Gastroesophageal sphincter (tissue), 3 donors: ENCODE measurements at regions not wholly inside any gene's neighbourhood (a gene's known extent, or its start where the extent isn't known, plus 50 kb on each side); places are given as distances from the start of the nearest gene placed in this dataset.

Experiments used
- EP300 ChIP-seq: sonication (generic); formaldehyde crosslinking; IDR thresholded peaks from one replicate; pipeline ENCODE4 v1.6.1; 2017; ENCODE audit warnings: antibody characterized with exemption, mild to moderate bottlenecking
- TF ChIP-seq, protein P1 (sequence below), 4 experiments: fragments of 200-600 bp in 2 of 4; fragments of 450-650 bp in 2 of 4; sonication (generic) in 1 of 4; IDR thresholded peaks; one replicate each; pipeline ENCODE4 v1.5.1; 2017 to 2019; ENCODE audit warnings: antibody characterized with exemption in 4 of 4, mild to moderate bottlenecking in 2 of 4, moderate library complexity in 2 of 4

- TF ChIP-seq, protein P1, sequence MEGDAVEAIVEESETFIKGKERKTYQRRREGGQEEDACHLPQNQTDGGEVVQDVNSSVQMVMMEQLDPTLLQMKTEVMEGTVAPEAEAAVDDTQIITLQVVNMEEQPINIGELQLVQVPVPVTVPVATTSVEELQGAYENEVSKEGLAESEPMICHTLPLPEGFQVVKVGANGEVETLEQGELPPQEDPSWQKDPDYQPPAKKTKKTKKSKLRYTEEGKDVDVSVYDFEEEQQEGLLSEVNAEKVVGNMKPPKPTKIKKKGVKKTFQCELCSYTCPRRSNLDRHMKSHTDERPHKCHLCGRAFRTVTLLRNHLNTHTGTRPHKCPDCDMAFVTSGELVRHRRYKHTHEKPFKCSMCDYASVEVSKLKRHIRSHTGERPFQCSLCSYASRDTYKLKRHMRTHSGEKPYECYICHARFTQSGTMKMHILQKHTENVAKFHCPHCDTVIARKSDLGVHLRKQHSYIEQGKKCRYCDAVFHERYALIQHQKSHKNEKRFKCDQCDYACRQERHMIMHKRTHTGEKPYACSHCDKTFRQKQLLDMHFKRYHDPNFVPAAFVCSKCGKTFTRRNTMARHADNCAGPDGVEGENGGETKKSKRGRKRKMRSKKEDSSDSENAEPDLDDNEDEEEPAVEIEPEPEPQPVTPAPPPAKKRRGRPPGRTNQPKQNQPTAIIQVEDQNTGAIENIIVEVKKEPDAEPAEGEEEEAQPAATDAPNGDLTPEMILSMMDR (IDR thresholded peaks at IDR 0.05) = no peak
- no peak for TF ChIP-seq EP300
These were observed 594.0 kb upstream of the LINC00305 start for GRCh38 chr18:64742898-64743297.
